GM23338 (cell line): ENCODE measurements at regions not wholly inside any gene's neighbourhood (a gene's known extent, or its start where the extent isn't known, plus 50 kb on each side); places are given as distances from the start of the nearest gene placed in this dataset.
"Not testable (repeated sequence)": the region's sequence is repeated elsewhere in the genome, so short reads cannot be mapped to it uniquely, and the experiment has no call there.

Experiments used
- ATAC-seq: fragments of 200-7000 bp; cut with Tn5 transposase; 3 replicates; pipeline ENCODE4 v1.9.1; 2020
- DNase-seq: peaks from one replicate; pipeline ENCODE4 v3.0.0-alpha.2; 2015; ENCODE audit warnings: low spot score
- H2AFZ ChIP-seq: fragments of 200-600 bp; sonication (generic); 2 replicates; pipeline ENCODE4 v1.8.0; 2016; ENCODE audit warnings: antibody characterized with exemption, mild to moderate bottlenecking, moderate library complexity
- H3F3A ChIP-seq: fragments of 200-600 bp; sonication (generic); replicated peaks from 2 replicates; pipeline ENCODE4 v1.8.0; 2017; ENCODE audit warnings: antibody characterized with exemption, mixed run types, low read depth
- H3K27ac ChIP-seq: fragments of 200-600 bp; sonication (generic); 2 replicates; pipeline ENCODE4 v1.6.1; 2016; ENCODE audit warnings: low read depth
- H3K27me3 ChIP-seq: fragments of 200-600 bp; sonication (generic); 2 replicates; pipeline ENCODE4 v1.8.0; 2016; ENCODE audit warnings: mild to moderate bottlenecking, mixed run types, moderate library complexity; ENCODE audit not compliant: insufficient read depth
- H3K36me3 ChIP-seq: fragments of 200-600 bp; sonication (generic); 2 replicates; pipeline ENCODE4 v1.8.0; 2016; ENCODE audit warnings: mild to moderate bottlenecking; ENCODE audit not compliant: insufficient read depth
- H3K4me1 ChIP-seq: fragments of 200-600 bp; sonication (generic); 2 replicates; pipeline ENCODE4 v1.8.0; 2016; ENCODE audit warnings: mild to moderate bottlenecking, moderate library complexity; ENCODE audit not compliant: insufficient read depth
- H3K4me2 ChIP-seq: fragments of 200-600 bp; sonication (generic); 2 replicates; pipeline ENCODE4 v1.7.1; 2017; ENCODE audit warnings: mixed run types
- H3K4me3 ChIP-seq: fragments of 200-600 bp; sonication (generic); 2 replicates; pipeline ENCODE4 v1.6.1; 2016; ENCODE audit warnings: mixed run types
- H3K79me2 ChIP-seq: fragments of 200-600 bp; sonication (generic); replicated peaks from 2 replicates; pipeline ENCODE4 v1.8.0; 2017; ENCODE audit warnings: mild to moderate bottlenecking; ENCODE audit not compliant: insufficient read depth
- H3K9me2 ChIP-seq: fragments of 200-600 bp; sonication (generic); 2 replicates; pipeline ENCODE4 v1.8.0; 2017; ENCODE audit not compliant: insufficient read depth
- H4K20me1 ChIP-seq: fragments of 200-600 bp; sonication (generic); replicated peaks from 2 replicates; pipeline ENCODE4 v1.8.0; 2017; ENCODE audit warnings: mild to moderate bottlenecking; ENCODE audit not compliant: insufficient read depth
- H3K27ac Mint-ChIP-seq: 2 replicates; pipeline ENCODE4 v1.8.0; 2020; ENCODE audit warnings: inconsistent platforms, mild to moderate bottlenecking, moderate library complexity, mixed read lengths
- H3K27me3 Mint-ChIP-seq: 3 replicates; pipeline ENCODE4 v1.8.0; 2022; ENCODE audit warnings: low read depth, mild to moderate bottlenecking, moderate library complexity, mixed read lengths, inconsistent platforms; ENCODE audit not compliant: insufficient read depth, poor library complexity
- H3K36me3 Mint-ChIP-seq: 3 replicates; pipeline ENCODE4 v1.8.0; 2021; ENCODE audit warnings: low read depth, mild to moderate bottlenecking, inconsistent platforms, moderate library complexity, mixed read lengths
- H3K4me1 Mint-ChIP-seq: 3 replicates; pipeline ENCODE4 v1.8.0; 2020; ENCODE audit warnings: mild to moderate bottlenecking, inconsistent platforms, mixed read lengths
- H3K4me3 Mint-ChIP-seq: 3 replicates; pipeline ENCODE4 v1.8.0; 2021; ENCODE audit warnings: moderate library complexity, mild to moderate bottlenecking, inconsistent platforms, mixed read lengths
- H3K9me3 Mint-ChIP-seq: 3 replicates; pipeline ENCODE4 v1.8.0; 2020; ENCODE audit warnings: moderate library complexity, mild to moderate bottlenecking, inconsistent platforms, mixed read lengths
- CREB1 ChIP-seq: fragments of 250-450 bp; sonication (Bioruptor Pico); IDR thresholded peaks from 2 replicates; pipeline ENCODE4 v1.5.0; 2020; ENCODE audit warnings: low read depth, mild to moderate bottlenecking, moderate library complexity
- CTCF ChIP-seq, 2 experiments: fragments of 200-600 bp in 1 of 2; sonication (generic) in 1 of 2; conservative IDR thresholded peaks; 2 replicates each; pipeline versions ENCODE4 v1.5.1 to v1.6.1; 2016 to 2017; ENCODE audit warnings: antibody characterized with exemption in 2 of 2, low read depth in 2 of 2, mild to moderate bottlenecking in 2 of 2, moderate library complexity in 1 of 2
- ETS1 ChIP-seq: IDR thresholded peaks from 2 replicates; pipeline ENCODE4 v1.6.1; 2016; ENCODE audit warnings: antibody characterized with exemption
- EZH2 ChIP-seq: fragments of 200-600 bp; sonication (generic); IDR thresholded peaks from one replicate; pipeline ENCODE4 v1.8.0; 2017; ENCODE audit warnings: antibody characterized with exemption, mild to moderate bottlenecking, low read depth; ENCODE audit not compliant: unreplicated experiment
- EZH2phosphoT487 ChIP-seq: fragments of 200-600 bp; sonication (generic); IDR thresholded peaks from one replicate; pipeline ENCODE4 v1.8.1; 2018; ENCODE audit warnings: antibody characterized with exemption; ENCODE audit not compliant: unreplicated experiment
- JUNB ChIP-seq: IDR thresholded peaks from one replicate; pipeline ENCODE4 v1.6.1; 2016; ENCODE audit warnings: antibody characterized with exemption; ENCODE audit not compliant: unreplicated experiment
- NANOG ChIP-seq: IDR thresholded peaks from 2 replicates; pipeline ENCODE4 v1.6.1; 2016; ENCODE audit warnings: antibody characterized with exemption, borderline replicate concordance
- POLR2AphosphoS5 ChIP-seq: IDR thresholded peaks from 2 replicates; pipeline ENCODE4 v1.6.1; 2016; ENCODE audit warnings: antibody characterized with exemption, low read depth
- REST ChIP-seq: IDR thresholded peaks from one replicate; pipeline ENCODE4 v1.6.1; 2018; ENCODE audit warnings: antibody characterized with exemption; ENCODE audit not compliant: unreplicated experiment
- STAT1 ChIP-seq: IDR thresholded peaks from one replicate; pipeline ENCODE4 v1.6.1; 2016; ENCODE audit warnings: antibody characterized with exemption; ENCODE audit not compliant: unreplicated experiment
- ZNF114 ChIP-seq: fragments of 250-450 bp; sonication (Bioruptor Pico); IDR thresholded peaks from 2 replicates; pipeline ENCODE4 v1.5.0; 2020; ENCODE audit warnings: mild to moderate bottlenecking, moderate library complexity
- ZNF331 ChIP-seq: fragments of 250-450 bp; sonication (Bioruptor Pico); IDR thresholded peaks from 2 replicates; pipeline ENCODE4 v1.5.0; 2020; ENCODE audit warnings: low read depth, mild to moderate bottlenecking, moderate library complexity
- ZNF462 ChIP-seq: fragments of 250-450 bp; sonication (Bioruptor Pico); IDR thresholded peaks from 2 replicates; pipeline ENCODE4 v1.5.0; 2020; ENCODE audit warnings: mild to moderate bottlenecking, moderate library complexity

GRCh38 chrX:147537172-147537571, 374.5 kb upstream of the FMR1 start:
- no peaks in the 10 kb centered on the region for H3K27me3 Mint-ChIP-seq
- no peaks in the 10 kb centered on the region for H3K27me3 ChIP-seq
- no peaks in the 10 kb centered on the region for H3K79me2 ChIP-seq
- H3K27ac ChIP-seq, result no peak overlapping the region
- no peaks in the 10 kb centered on the region for H3K36me3 Mint-ChIP-seq
- no peak overlapping the region for H2AFZ ChIP-seq
- no peaks in the 10 kb centered on the region for H3K9me3 Mint-ChIP-seq
- DNase-seq, result no peak
- no peaks in the 10 kb centered on the region for H4K20me1 ChIP-seq
- no peak for ATAC-seq
- no peak overlapping the region for H3K4me3 Mint-ChIP-seq
- H3K9me2 ChIP-seq, result no peaks in the 10 kb centered on the region
- H3K4me1 ChIP-seq, result peaks cover 1% of the 10 kb centered on the region; the same call in 1 of the 2 replicates
- no peak overlapping the region for H3K27ac Mint-ChIP-seq
- H3K36me3 ChIP-seq, result no peaks in the 10 kb centered on the region
- TF ChIP-seq EZH2 (no peak), ZNF331 (CRISPR knock-in tag) (no peak), CREB1 (CRISPR knock-in tag) (no peak), ZNF462 (no peak), POLR2AphosphoS5 (no peak), JUNB (no peak), NANOG (no peak), REST (no peak), EZH2phosphoT487 (no peak), ZNF114 (CRISPR knock-in tag) (no peak), CTCF (conservative IDR thresholded peaks at IDR 0.05; ENCODE audit: low read depth in 2 of 2) (no peak), ETS1 (no peak), STAT1 (no peak)
- H3K4me3 ChIP-seq, result no peak overlapping the region
- no peaks in the 10 kb centered on the region; the same call in 1 of the 3 replicates for H3K4me1 Mint-ChIP-seq
- no peaks in the 10 kb centered on the region for H3F3A ChIP-seq
- no peak overlapping the region for H3K4me2 ChIP-seq

- H3K27ac ChIP-seq, H3K27ac Mint-ChIP-seq, H3F3A ChIP-seq, H3K36me3 ChIP-seq, H3K4me3 ChIP-seq, H3K27me3 ChIP-seq, ATAC-seq, H2AFZ ChIP-seq, H3K9me3 Mint-ChIP-seq, H3K4me1 ChIP-seq, H3K27me3 Mint-ChIP-seq, DNase-seq, H3K36me3 Mint-ChIP-seq, H3K4me3 Mint-ChIP-seq, H3K4me1 Mint-ChIP-seq, H4K20me1 ChIP-seq, H3K4me2 ChIP-seq, H3K79me2 ChIP-seq, H3K9me2 ChIP-seq: not testable (repeated sequence)
Observed at GRCh38 chrX:147548023-147548422, 363.7 kb upstream of the FMR1 start.
